ENCODE measurements at regions not wholly inside any gene's neighbourhood (a gene's known extent, or its start where the extent isn't known, plus 50 kb on each side); places are given as distances from the start of the nearest gene placed in this dataset.
"Not testable (repeated sequence)": the region's sequence is repeated elsewhere in the genome, so short reads cannot be mapped to it uniquely, and the experiment has no call there.

GRCh38 chr6:81098109-81098814 is 654.2 kb downstream of the TENT5A start:
- Mint-ChIP-seq H3K27ac (no peak overlapping the region), H3K4me1 (ENCODE audit: unreplicated experiment) (no peaks in the 10 kb centered on the region), H3K9me3 (peaks cover 3% of the 10 kb centered on the region), H3K4me3 (no peak overlapping the region), H3K27me3 (no peaks in the 10 kb centered on the region), H3K36me3 (no peaks in the 10 kb centered on the region)
- DNase-seq (ENCODE audit: extremely low spot score, unreplicated experiment), result no peak
- TF ChIP-seq, protein P1, sequence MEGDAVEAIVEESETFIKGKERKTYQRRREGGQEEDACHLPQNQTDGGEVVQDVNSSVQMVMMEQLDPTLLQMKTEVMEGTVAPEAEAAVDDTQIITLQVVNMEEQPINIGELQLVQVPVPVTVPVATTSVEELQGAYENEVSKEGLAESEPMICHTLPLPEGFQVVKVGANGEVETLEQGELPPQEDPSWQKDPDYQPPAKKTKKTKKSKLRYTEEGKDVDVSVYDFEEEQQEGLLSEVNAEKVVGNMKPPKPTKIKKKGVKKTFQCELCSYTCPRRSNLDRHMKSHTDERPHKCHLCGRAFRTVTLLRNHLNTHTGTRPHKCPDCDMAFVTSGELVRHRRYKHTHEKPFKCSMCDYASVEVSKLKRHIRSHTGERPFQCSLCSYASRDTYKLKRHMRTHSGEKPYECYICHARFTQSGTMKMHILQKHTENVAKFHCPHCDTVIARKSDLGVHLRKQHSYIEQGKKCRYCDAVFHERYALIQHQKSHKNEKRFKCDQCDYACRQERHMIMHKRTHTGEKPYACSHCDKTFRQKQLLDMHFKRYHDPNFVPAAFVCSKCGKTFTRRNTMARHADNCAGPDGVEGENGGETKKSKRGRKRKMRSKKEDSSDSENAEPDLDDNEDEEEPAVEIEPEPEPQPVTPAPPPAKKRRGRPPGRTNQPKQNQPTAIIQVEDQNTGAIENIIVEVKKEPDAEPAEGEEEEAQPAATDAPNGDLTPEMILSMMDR (conservative IDR thresholded peaks at IDR 0.05), result no peak

GRCh38 chr6:81096464-81096863 is 656.0 kb downstream of the TENT5A start:
- not testable (repeated sequence) for H3K27me3 Mint-ChIP-seq; H3K9me3 Mint-ChIP-seq; DNase-seq (ENCODE audit: extremely low spot score, unreplicated experiment); H3K27ac Mint-ChIP-seq; H3K36me3 Mint-ChIP-seq; H3K4me1 Mint-ChIP-seq (ENCODE audit: unreplicated experiment); H3K4me3 Mint-ChIP-seq

DNA sequence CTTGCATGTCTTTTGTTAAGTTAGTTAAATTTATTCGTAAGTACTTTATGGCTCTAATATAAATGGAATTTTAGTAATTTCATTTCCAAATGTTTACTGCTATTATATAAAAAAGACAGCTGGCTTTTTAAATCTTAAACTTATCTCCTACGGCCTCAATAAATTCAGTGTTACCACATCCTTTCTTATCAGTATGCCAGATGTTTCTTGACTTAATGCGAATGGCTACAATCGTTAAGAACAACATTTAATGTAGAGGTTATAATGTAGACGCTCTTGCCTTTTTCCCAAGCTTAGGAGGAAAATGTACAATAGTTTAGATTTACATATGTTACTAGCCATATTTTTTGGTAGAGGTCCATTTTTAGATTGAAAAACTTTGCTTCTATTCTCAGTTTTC is 659.4 kb downstream of the TENT5A start:
- Mint-ChIP-seq H3K4me1 (ENCODE audit: unreplicated experiment) (no peaks in the 10 kb centered on the region), H3K9me3 (peaks cover 5% of the 10 kb centered on the region), H3K27ac (no peak overlapping the region), H3K4me3 (no peak overlapping the region), H3K36me3 (no peaks in the 10 kb centered on the region), H3K27me3 (no peaks in the 10 kb centered on the region)
- no peak for DNase-seq (ENCODE audit: extremely low spot score, unreplicated experiment)
- TF ChIP-seq, protein P1 (conservative IDR thresholded peaks at IDR 0.05), result no peak

GRCh38 chr6:81088145-81088544 is 664.3 kb downstream of the TENT5A start:
- H3K27ac Mint-ChIP-seq, result no peak overlapping the region
- no peaks in the 10 kb centered on the region for H3K36me3 Mint-ChIP-seq

GRCh38 chr6:81086991-81087390 is 665.5 kb downstream of the TENT5A start:
- no peaks in the 10 kb centered on the region for H3K4me1 Mint-ChIP-seq (ENCODE audit: unreplicated experiment)
- no peak for DNase-seq (ENCODE audit: extremely low spot score, unreplicated experiment)
- H3K4me3 Mint-ChIP-seq, result no peak overlapping the region
- no peak overlapping the region for H3K27ac Mint-ChIP-seq
- H3K9me3 Mint-ChIP-seq, result no peaks in the 10 kb centered on the region
- H3K36me3 Mint-ChIP-seq, result no peaks in the 10 kb centered on the region
- no peaks in the 10 kb centered on the region for H3K27me3 Mint-ChIP-seq
- TF ChIP-seq, protein P1 (conservative IDR thresholded peaks at IDR 0.05), result no peak

More at GRCh38 chr6:81088145-81088544, 664.3 kb downstream of the TENT5A start:
- H3K4me3 Mint-ChIP-seq, result no peak overlapping the region
- DNase-seq (ENCODE audit: extremely low spot score, unreplicated experiment), result no peak
- TF ChIP-seq, protein P1 (conservative IDR thresholded peaks at IDR 0.05), result no peak
- H3K27me3 Mint-ChIP-seq, result no peaks in the 10 kb centered on the region
- peaks cover 1% of the 10 kb centered on the region for H3K9me3 Mint-ChIP-seq
- no peaks in the 10 kb centered on the region for H3K4me1 Mint-ChIP-seq (ENCODE audit: unreplicated experiment)

GRCh38 chr6:81085431-81085790 is 667.1 kb downstream of the TENT5A start:
- no peak overlapping the region for H3K27ac Mint-ChIP-seq
- no peaks in the 10 kb centered on the region for H3K36me3 Mint-ChIP-seq
- no peak overlapping the region for H3K4me3 Mint-ChIP-seq
- no peak for DNase-seq (ENCODE audit: extremely low spot score, unreplicated experiment)
- H3K9me3 Mint-ChIP-seq, result no peaks in the 10 kb centered on the region
- no peaks in the 10 kb centered on the region for H3K4me1 Mint-ChIP-seq (ENCODE audit: unreplicated experiment)
- TF ChIP-seq, protein P1 (conservative IDR thresholded peaks at IDR 0.05), result no peak
- H3K27me3 Mint-ChIP-seq, result no peaks in the 10 kb centered on the region
